Fibroblast of skin of right biceps (primary cell): ENCODE measurements at regions not wholly inside any gene's neighbourhood (a gene's known extent, or its start where the extent isn't known, plus 50 kb on each side); places are given as distances from the start of the nearest gene placed in this dataset.
A peak's percentile ranks its signal among the peaks of the same experiment; 100 is the strongest.

Experiments
- DNase-seq: peaks from one replicate; pipeline ENCODE4 v3.0.0-alpha.2; 2013

DNA sequence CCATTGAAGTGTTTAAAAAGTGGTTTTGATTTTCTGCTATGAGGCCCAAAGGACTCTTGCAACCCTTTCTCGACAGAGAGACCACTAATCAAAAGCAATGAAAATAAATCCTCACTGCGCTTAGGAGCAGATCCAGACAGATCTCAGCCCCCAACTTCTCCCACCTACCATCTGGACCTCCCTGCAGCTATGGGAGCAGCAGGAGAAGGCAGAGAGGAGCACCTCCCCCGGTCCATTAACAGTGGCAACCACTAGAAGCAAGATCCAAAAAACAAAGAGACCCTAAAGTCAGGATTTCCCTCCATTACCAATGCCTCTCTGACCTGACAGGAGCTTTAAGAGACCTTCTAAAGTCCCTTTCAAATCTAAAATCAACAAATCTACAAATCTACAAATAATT, 99.0 kb upstream of the LSM8 start:
- no peak for DNase-seq

DNA sequence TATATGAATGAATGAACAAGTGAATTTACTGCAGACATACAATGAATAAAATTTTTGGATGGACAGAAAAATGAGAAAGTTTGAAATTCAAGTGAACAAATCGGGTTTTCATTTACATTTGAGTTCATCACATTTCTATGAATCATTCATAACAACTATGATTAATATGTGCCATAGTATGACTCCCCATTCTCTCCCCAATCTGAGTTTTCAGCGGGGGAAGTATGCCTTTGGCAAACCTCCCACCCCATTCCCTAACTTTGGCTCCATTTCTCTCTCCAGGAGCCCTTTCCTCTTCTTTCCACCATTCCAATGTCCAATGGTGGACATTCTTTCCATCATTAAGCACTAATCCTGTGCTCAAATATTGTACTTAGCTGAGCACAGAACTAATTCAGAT, 96.8 kb upstream of the LSM8 start:
- DNase-seq: peak; percentile 28

GRCh38 chr7:118094044-118094443, 89.9 kb upstream of the LSM8 start:
- no peak for DNase-seq

DNA sequence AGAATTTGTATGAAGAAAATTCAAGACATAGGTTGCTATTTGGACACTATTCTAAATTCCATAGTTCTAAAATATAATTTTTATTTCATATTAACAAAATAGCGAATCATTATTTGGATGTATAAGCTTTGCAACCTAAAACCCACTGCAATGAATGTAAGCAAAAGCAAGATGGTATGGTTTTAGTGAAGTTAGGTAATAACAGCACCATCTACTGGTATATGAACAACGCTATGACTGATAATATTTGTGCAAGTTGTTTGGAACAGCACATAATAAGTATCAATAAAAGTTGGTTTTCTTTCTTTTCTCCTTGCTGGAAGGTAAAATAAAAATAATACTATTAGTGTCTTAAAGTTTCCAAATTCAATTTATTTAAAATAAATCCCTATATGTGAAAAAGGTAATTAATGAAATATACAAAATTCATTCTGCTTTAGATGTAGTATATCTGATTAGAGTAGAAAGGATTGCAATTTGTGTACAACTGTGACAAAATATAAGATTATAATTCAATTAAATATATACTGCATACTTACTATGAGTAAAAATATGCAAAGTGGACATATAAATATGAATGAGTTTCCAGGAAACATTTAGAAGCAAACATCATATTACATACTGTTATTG, 79.0 kb upstream of the LSM8 start:
- DNase-seq: peak; percentile 4

- no peak for DNase-seq
These were observed 74.4 kb upstream of the LSM8 start for GRCh38 chr7:118109607-118110006.

DNA sequence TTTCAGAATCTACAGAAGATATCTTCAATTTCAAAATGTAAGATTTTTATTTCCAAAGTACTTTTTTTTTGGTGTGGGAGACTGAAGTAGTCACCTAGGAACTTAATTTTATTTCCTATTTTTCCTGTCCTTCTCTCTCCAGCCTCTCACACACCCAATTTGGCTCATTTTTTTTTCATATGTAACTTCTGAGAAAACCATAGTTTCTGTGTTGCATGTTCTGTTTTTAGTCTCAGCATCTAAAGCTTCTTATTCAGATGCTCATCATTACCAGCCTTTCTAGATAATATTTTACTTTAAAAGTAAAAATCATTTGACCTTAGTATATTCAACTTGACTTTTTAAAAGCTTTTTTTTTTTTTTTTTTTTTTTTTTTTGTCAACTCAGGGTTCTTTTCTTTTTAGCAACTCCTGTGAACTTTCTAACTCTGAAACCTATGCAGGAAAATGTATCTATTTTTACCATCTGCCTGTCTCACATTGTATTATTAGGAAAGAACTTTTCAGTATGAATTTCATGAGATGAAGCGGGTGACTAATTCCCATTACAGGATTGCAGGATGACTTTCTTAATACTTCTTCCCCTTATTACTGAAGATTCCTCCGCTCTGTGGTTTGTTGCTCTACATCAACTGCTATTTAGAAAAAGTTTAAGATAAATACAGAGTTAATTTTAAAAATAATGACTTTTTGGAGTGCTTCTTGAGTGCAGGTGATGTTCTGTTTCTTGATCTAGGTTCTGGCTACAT, 73.6 kb upstream of the LSM8 start:
- DNase-seq: peak; percentile 2

GRCh38 chr7:118111347-118111746, 72.6 kb upstream of the LSM8 start:
- DNase-seq: peak; percentile 3

DNA sequence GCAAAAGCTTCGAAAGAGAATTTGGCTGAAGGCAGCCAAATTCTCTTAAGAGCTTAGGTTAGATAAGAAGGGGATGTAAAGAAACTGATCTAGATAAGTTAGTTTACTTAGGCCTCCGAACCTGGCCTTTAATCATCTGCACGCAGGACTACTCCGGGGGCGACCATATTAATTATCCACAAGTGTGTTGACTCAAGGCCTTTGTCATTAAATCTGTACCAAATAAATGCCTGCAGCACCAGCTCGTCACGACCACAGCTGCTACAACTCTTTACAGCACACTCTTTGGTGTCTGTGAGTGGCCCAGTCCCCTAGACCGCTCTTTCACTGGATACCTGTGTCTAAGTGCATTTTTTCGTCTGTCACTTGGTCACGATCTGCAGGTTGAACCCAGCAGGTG, 69.8 kb upstream of the LSM8 start:
- DNase-seq: no peak

- no peak for DNase-seq
These were observed 54.7 kb upstream of the LSM8 start for GRCh38 chr7:118129041-118129795.

- DNase-seq: no peak
These were observed 51.2 kb upstream of the LSM8 start for GRCh38 chr7:118132764-118133163.
